SK-N-SH treated with all-trans-retinoic acid at 6 μM for 48 hours (cell line): ENCODE measurements at regions not wholly inside any gene's neighbourhood (a gene's known extent, or its start where the extent isn't known, plus 50 kb on each side); places are given as distances from the start of the nearest gene placed in this dataset.
"Not testable (repeated sequence)": the region's sequence is repeated elsewhere in the genome, so short reads cannot be mapped to it uniquely, and the experiment has no call there.

ENCODE experiments used
- ATAC-seq: fragments of 200-7000 bp; cut with Tn5 transposase; 3 replicates; pipeline ENCODE4 v1.9.1; 2020; ENCODE audit warnings: mild to moderate bottlenecking, moderate library complexity
- ARNTL ChIP-seq: fragments of 450-650 bp; formaldehyde crosslinking; IDR thresholded peaks from 2 replicates; pipeline ENCODE4 v1.5.0; 2020; ENCODE audit warnings: low read depth, mild to moderate bottlenecking, moderate library complexity, borderline replicate concordance
- BACH2 ChIP-seq: fragments of 250-450 bp; sonication (Bioruptor Pico); IDR thresholded peaks from 2 replicates; pipeline ENCODE4 v1.9.0; 2021; ENCODE audit warnings: mild to moderate bottlenecking, borderline replicate concordance
- CSDC2 ChIP-seq: fragments of 250-450 bp; sonication (Bioruptor Pico); IDR thresholded peaks from 2 replicates; pipeline ENCODE4 v1.5.0; 2020; ENCODE audit warnings: mild to moderate bottlenecking, moderate library complexity
- ESRRG ChIP-seq: fragments of 250-450 bp; sonication (Bioruptor Pico); IDR thresholded peaks from 2 replicates; pipeline ENCODE4 v1.6.1; 2021; ENCODE audit warnings: mild to moderate bottlenecking
- GLIS3 ChIP-seq: fragments of 250-450 bp; sonication (Bioruptor Pico); IDR thresholded peaks from 2 replicates; pipeline ENCODE4 v1.5.0; 2020; ENCODE audit warnings: mild to moderate bottlenecking, moderate library complexity
- ISL1 ChIP-seq: fragments of 250-450 bp; sonication (Bioruptor Pico); IDR thresholded peaks from 2 replicates; pipeline ENCODE4 v2.1.2; 2022; ENCODE audit warnings: mild to moderate bottlenecking, moderate library complexity
- PPARA ChIP-seq: fragments of 250-450 bp; sonication (Bioruptor Pico); IDR thresholded peaks from 2 replicates; pipeline ENCODE4 v1.5.0; 2020; ENCODE audit warnings: mild to moderate bottlenecking, borderline replicate concordance
- RARB ChIP-seq: fragments of 250-450 bp; sonication (Bioruptor Pico); IDR thresholded peaks from 2 replicates; pipeline ENCODE4 v1.8.0; 2021; ENCODE audit warnings: mild to moderate bottlenecking, moderate library complexity
- TCF4 ChIP-seq: fragments of 250-450 bp; sonication (Bioruptor Pico); IDR thresholded peaks from 2 replicates; pipeline ENCODE4 v1.8.0; 2021; ENCODE audit warnings: mild to moderate bottlenecking, moderate library complexity, borderline replicate concordance
- TOX ChIP-seq: fragments of 250-450 bp; sonication (Bioruptor Pico); IDR thresholded peaks from 2 replicates; pipeline ENCODE4 v1.8.0; 2021; ENCODE audit warnings: mild to moderate bottlenecking, moderate library complexity, borderline replicate concordance
- ZC3H10 ChIP-seq: fragments of 250-450 bp; sonication (Bioruptor Pico); IDR thresholded peaks from 2 replicates; pipeline ENCODE4 v1.5.1; 2021; ENCODE audit warnings: mild to moderate bottlenecking, moderate library complexity
- ZFP3 ChIP-seq: fragments of 250-450 bp; sonication (Bioruptor Pico); IDR thresholded peaks from 2 replicates; pipeline ENCODE4 v1.5.0; 2020; ENCODE audit warnings: mild to moderate bottlenecking, moderate library complexity
- ZFP30 ChIP-seq: fragments of 450-650 bp; formaldehyde crosslinking; IDR thresholded peaks from 2 replicates; pipeline ENCODE4 v1.5.0; 2022; ENCODE audit warnings: mild to moderate bottlenecking, moderate library complexity
- ZNF565 ChIP-seq: fragments of 450-650 bp; formaldehyde crosslinking; conservative IDR thresholded peaks from 2 replicates; pipeline ENCODE4 v1.5.0; 2020; ENCODE audit warnings: low read depth, mild to moderate bottlenecking, moderate library complexity
- ZNF70 ChIP-seq: fragments of 450-650 bp; formaldehyde crosslinking; IDR thresholded peaks from 2 replicates; pipeline ENCODE4 v1.5.0; 2020; ENCODE audit warnings: mild to moderate bottlenecking, moderate library complexity
- ZNF8 ChIP-seq: fragments of 450-650 bp; formaldehyde crosslinking; IDR thresholded peaks from 2 replicates; pipeline ENCODE4 v1.5.0; 2020; ENCODE audit warnings: mild to moderate bottlenecking, moderate library complexity
- TF ChIP-seq, protein P1 (sequence below): fragments of 250-450 bp; sonication (Bioruptor Pico); IDR thresholded peaks from 2 replicates; pipeline ENCODE4 v1.5.1; 2020; ENCODE audit warnings: low read depth, mild to moderate bottlenecking, moderate library complexity
- TF ChIP-seq, protein P2 (sequence below): fragments of 250-450 bp; sonication (Bioruptor Pico); IDR thresholded peaks from 2 replicates; pipeline ENCODE4 v1.5.0; 2020; ENCODE audit warnings: mild to moderate bottlenecking, moderate library complexity
- TF ChIP-seq, protein P3 (sequence below): fragments of 250-450 bp; sonication (Bioruptor Pico); IDR thresholded peaks from 2 replicates; pipeline ENCODE4 v1.8.0; 2020; ENCODE audit warnings: mild to moderate bottlenecking, moderate library complexity, borderline replicate concordance

DNA sequence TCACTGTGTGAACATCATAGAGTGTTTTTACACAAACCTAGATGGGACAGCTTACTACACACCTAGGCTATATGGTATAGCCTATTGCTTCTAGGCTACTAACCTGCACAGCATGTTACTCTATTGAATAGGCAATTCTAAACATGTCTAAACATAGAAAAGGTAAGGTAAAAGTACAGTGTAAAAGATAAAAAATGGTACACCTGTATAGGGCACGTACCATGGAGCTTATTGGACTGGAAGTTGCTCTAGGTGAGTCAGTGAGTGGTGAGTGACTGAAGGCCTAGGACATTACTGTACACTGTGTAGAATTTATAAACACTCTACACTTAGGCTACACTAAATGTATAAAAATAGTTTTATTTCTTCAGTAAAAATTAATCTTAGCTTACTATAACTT, 182.0 kb upstream of the THSD7A start (continued):
- TF ChIP-seq ZNF565 (CRISPR knock-in tag) (no peak), ZNF8 (no peak), TOX (CRISPR knock-in tag) (no peak)
- TF ChIP-seq, protein P1, sequence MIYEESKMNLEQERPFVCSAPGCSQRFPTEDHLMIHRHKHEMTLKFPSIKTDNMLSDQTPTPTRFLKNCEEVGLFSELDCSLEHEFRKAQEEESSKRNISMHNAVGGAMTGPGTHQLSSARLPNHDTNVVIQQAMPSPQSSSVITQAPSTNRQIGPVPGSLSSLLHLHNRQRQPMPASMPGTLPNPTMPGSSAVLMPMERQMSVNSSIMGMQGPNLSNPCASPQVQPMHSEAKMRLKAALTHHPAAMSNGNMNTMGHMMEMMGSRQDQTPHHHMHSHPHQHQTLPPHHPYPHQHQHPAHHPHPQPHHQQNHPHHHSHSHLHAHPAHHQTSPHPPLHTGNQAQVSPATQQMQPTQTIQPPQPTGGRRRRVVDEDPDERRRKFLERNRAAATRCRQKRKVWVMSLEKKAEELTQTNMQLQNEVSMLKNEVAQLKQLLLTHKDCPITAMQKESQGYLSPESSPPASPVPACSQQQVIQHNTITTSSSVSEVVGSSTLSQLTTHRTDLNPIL (CRISPR knock-in tag): no peak

DNA sequence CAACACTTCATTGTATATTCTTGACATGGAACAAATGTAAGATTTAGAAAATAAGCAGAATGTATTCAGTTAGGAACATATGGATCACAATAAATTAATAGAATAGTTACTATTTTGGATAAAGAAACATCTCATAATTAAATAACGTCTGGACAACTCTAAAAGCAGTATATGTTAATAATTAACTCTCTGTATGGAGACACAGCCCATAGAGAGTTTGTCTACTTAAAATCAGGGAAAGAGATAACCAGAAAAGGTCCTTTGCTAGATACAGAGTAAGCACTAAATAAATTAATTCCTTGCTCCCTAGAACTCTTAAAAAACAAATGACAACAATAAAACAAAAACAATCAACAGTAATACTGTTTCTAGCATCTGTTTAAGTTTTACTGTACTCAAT, 184.4 kb upstream of the THSD7A start:
- ATAC-seq: no peak
- TF ChIP-seq ESRRG (CRISPR knock-in tag) (no peak), PPARA (no peak), ZFP3 (no peak), CSDC2 (CRISPR knock-in tag) (no peak), ARNTL (CRISPR knock-in tag) (no peak), TOX (CRISPR knock-in tag) (no peak), BACH2 (CRISPR knock-in tag) (no peak), ZC3H10 (CRISPR knock-in tag) (no peak), ZNF70 (CRISPR knock-in tag) (no peak)
- TF ChIP-seq, protein P2, sequence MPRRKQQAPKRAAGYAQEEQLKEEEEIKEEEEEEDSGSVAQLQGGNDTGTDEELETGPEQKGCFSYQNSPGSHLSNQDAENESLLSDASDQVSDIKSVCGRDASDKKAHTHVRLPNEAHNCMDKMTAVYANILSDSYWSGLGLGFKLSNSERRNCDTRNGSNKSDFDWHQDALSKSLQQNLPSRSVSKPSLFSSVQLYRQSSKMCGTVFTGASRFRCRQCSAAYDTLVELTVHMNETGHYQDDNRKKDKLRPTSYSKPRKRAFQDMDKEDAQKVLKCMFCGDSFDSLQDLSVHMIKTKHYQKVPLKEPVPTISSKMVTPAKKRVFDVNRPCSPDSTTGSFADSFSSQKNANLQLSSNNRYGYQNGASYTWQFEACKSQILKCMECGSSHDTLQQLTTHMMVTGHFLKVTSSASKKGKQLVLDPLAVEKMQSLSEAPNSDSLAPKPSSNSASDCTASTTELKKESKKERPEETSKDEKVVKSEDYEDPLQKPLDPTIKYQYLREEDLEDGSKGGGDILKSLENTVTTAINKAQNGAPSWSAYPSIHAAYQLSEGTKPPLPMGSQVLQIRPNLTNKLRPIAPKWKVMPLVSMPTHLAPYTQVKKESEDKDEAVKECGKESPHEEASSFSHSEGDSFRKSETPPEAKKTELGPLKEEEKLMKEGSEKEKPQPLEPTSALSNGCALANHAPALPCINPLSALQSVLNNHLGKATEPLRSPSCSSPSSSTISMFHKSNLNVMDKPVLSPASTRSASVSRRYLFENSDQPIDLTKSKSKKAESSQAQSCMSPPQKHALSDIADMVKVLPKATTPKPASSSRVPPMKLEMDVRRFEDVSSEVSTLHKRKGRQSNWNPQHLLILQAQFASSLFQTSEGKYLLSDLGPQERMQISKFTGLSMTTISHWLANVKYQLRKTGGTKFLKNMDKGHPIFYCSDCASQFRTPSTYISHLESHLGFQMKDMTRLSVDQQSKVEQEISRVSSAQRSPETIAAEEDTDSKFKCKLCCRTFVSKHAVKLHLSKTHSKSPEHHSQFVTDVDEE (CRISPR knock-in tag): no peak
- TF ChIP-seq, protein P3, sequence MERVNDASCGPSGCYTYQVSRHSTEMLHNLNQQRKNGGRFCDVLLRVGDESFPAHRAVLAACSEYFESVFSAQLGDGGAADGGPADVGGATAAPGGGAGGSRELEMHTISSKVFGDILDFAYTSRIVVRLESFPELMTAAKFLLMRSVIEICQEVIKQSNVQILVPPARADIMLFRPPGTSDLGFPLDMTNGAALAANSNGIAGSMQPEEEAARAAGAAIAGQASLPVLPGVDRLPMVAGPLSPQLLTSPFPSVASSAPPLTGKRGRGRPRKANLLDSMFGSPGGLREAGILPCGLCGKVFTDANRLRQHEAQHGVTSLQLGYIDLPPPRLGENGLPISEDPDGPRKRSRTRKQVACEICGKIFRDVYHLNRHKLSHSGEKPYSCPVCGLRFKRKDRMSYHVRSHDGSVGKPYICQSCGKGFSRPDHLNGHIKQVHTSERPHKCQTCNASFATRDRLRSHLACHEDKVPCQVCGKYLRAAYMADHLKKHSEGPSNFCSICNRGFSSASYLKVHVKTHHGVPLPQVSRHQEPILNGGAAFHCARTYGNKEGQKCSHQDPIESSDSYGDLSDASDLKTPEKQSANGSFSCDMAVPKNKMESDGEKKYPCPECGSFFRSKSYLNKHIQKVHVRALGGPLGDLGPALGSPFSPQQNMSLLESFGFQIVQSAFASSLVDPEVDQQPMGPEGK (CRISPR knock-in tag): no peak
- TF ChIP-seq, protein P1 (CRISPR knock-in tag): no peak

DNA sequence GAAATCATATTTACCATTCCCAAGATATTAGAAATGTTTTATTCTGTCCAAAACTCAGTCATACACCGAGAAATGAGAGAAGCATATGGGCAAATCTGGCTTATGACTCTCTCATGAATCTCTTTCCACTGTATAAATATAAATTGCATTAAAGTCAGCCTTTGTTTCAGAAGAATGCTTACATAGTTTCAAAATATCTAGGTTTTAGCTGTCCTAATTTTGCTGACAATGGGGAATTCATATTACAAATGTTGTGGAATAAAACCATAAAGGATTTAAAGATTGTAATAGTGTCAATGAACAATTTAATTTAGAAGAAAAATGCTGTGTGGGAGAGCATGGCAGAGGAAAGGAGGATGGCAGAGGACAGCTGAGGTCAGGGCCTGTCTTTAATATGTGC, 185.0 kb upstream of the THSD7A start:
- no peak for ATAC-seq

DNA sequence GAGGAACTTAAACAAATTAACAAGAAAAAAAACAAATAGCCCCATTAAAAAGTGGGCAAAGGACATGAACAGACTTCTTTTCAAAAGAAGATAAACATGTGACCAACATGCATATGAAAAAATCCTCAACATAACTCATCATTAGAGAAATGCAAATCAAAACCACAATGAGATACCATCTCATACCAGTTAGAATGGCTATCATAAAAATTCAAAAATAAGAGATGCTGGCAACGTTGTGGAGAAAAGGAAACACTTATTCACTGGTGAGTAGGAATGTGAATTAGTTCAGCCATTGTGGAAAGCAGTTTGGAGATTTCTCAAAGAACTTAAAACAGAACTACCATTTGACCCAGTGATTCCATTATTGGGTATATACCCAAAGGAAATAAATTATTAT, 189.1 kb upstream of the TMEM106B start:
- ATAC-seq: not testable (repeated sequence)

More for the DNA sequence above, 185.0 kb upstream of the THSD7A start:
- TF ChIP-seq ZNF565 (CRISPR knock-in tag) (no peak), TCF4 (CRISPR knock-in tag) (no peak), CSDC2 (CRISPR knock-in tag) (no peak), ZC3H10 (CRISPR knock-in tag) (no peak), ZNF70 (CRISPR knock-in tag) (no peak), ISL1 (no peak)

DNA sequence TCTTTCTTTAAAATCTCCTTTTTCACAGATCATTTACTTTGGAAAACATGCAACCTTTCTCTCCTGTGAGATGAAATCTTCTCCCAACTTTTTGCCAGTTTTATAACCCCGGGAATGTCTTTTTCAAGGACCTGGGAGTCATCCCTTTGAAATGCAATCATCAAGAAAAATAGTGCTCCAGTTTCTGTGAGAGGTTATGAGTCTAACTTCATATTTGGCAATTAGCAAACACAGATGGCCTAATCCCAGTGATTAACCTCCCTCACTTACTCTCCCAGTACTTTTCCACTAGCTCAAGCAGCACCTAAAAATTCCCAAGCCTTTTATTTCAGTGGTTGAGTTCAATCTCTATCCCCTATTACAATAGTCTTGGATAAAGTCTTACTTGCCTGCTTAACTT, 185.8 kb upstream of the TMEM106B start:
- no peak for ATAC-seq
- no peak for TF ChIP-seq GLIS3 (CRISPR knock-in tag)
- no peak for TF ChIP-seq ZNF565 (CRISPR knock-in tag)

DNA sequence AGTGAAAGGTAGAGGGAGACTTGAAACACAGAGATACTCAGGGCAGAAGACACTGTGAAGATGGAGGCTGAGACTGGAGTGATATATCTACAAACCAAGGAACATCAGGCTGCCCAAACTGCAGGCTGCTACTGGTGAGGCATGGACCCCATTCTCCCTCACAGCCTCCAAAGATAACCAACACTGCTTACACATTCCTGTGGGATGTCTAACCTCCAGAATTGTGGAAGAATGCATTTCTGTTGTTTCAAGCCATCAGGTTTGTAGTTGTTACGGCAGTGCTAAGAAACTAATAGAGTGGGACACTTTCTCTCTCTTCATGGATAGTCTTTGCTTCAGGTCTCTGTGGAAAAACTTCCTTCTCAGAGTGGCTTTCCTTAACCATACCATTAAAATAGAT, 182.6 kb upstream of the TMEM106B start:
- peak; percentile 42; the same call in 2 of the 3 replicates for ATAC-seq
- TF ChIP-seq CSDC2 (CRISPR knock-in tag) (no peak), GLIS3 (CRISPR knock-in tag) (no peak), RARB (no peak), ZNF70 (CRISPR knock-in tag) (no peak), ZFP3 (no peak), ZFP30 (no peak), ARNTL (CRISPR knock-in tag) (no peak)
- TF ChIP-seq, protein P1 (CRISPR knock-in tag): no peak
